Epithelial cell of proximal tubule (primary cell): ENCODE measurements at regions not wholly inside any gene's neighbourhood (a gene's known extent, or its start where the extent isn't known, plus 50 kb on each side); places are given as distances from the start of the nearest gene placed in this dataset.
A peak's percentile ranks its signal among the peaks of the same experiment; 100 is the strongest.

Experiments
- DNase-seq: peaks from one replicate; pipeline ENCODE4 v3.0.0-alpha.2; 2011; ENCODE audit warnings: low read depth
- H3K4me3 ChIP-seq: 2 replicates; pipeline ENCODE4 v1.5.1; 2011; ENCODE audit warnings: low read depth, mild to moderate bottlenecking, low read length
- TF ChIP-seq, protein P1 (sequence below): conservative IDR thresholded peaks from 2 replicates; pipeline ENCODE4 v1.5.1; 2012; ENCODE audit warnings: low read depth, mild to moderate bottlenecking, low read length

DNA sequence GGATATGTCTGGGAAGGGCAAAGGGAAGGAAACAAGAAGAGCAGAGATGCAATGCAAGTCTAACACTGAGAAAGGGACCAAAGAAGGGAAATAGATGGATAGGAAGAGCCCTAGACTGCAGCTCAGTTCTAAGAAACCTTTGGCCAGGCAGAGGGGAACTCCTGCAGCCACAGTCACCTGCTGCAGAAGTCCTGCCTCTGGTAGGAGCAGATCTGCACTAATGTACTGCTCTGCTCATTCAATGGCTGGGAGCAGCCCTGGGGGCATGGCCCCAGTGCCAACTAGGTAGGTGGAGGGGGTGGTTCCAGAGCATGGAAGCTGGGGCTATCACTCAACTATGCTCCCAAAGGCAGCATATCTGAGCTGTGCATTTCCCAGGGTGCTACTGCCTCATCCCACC, 388.9 kb downstream of the PCNX1 start:
- TF ChIP-seq, protein P1, sequence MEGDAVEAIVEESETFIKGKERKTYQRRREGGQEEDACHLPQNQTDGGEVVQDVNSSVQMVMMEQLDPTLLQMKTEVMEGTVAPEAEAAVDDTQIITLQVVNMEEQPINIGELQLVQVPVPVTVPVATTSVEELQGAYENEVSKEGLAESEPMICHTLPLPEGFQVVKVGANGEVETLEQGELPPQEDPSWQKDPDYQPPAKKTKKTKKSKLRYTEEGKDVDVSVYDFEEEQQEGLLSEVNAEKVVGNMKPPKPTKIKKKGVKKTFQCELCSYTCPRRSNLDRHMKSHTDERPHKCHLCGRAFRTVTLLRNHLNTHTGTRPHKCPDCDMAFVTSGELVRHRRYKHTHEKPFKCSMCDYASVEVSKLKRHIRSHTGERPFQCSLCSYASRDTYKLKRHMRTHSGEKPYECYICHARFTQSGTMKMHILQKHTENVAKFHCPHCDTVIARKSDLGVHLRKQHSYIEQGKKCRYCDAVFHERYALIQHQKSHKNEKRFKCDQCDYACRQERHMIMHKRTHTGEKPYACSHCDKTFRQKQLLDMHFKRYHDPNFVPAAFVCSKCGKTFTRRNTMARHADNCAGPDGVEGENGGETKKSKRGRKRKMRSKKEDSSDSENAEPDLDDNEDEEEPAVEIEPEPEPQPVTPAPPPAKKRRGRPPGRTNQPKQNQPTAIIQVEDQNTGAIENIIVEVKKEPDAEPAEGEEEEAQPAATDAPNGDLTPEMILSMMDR: no peak
- no peak for DNase-seq
- no peak overlapping the region for H3K4me3 ChIP-seq

DNA sequence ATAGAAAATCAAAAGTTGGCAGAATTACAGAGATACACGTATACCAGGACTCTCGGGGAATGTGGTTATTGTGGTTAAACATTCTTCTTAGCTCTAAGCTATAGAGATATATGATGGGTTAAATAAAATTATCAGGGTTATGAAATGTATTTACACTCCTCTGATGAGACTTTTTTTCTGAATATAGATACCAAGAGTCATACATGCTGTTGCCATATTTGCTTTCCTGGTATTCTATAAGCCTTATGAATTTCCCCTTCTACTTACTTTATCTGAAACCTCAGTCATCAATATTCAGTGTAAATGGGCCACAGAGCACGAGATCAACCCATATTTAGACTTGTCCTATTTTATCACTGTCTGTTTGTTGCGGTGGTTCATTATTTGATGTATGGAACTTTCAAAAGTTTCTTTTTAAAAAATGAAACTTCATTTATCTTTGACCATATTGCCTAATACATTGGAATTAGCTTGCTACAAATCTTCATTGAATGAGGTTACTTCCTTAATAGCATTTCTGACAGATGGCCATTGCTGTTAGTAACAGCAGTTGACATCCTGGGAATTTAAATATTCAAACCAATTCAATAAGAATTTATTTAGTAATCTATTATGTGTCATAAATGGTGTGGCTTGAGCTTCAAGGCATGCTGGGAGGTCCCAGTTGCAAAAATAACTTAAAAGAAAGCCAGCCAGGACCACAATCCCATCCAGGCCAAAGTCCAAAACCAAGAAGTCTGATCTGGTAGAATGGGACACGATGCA, 393.5 kb downstream of the PCNX1 start:
- DNase-seq: no peak
- TF ChIP-seq, protein P1: no peak

DNA sequence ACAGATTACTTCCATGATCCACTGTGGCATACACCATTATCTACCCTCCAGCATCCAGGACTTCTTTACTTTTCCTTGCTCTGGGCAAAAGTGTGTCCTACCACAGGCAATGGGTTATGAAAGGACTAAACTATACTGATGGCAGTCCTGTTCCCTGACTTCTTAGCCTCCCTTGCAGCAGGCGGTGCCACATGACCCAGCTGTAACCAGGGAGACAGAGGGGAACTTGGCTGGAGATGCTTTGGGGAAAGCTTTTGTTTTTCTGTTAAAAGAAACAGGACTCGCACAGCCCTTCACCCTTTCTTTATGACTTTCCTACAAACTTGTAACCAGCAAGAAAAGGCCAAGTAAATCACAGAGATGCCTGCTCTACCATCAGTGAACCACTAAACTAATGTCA, 394.4 kb downstream of the PCNX1 start:
- no peak overlapping the region for H3K4me3 ChIP-seq
- TF ChIP-seq, protein P1: no peak
- no peak for DNase-seq

More for the DNA sequence above, 393.5 kb downstream of the PCNX1 start:
- H3K4me3 ChIP-seq: no peak overlapping the region

DNA sequence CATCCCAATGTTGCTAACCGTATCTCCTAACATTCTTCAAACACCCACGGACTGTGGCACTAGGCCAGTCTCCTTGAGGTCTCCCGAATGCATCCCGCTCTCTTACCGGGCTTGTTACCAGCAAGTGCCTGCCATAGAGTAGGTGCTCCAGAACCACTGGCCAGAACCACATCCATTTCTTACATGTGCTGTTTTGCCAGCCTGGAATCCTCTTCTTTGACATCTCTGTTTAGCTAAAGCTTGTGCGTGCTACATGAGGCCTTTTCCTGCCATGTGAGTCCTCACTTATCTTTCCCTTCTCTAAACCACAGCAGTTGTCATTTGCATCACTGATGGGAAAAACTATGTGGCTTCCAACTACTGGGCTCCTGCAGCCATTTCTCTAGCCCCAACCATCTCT, 397.4 kb downstream of the PCNX1 start:
- H3K4me3 ChIP-seq: no peak overlapping the region
- DNase-seq: no peak
- TF ChIP-seq, protein P1: no peak

DNA sequence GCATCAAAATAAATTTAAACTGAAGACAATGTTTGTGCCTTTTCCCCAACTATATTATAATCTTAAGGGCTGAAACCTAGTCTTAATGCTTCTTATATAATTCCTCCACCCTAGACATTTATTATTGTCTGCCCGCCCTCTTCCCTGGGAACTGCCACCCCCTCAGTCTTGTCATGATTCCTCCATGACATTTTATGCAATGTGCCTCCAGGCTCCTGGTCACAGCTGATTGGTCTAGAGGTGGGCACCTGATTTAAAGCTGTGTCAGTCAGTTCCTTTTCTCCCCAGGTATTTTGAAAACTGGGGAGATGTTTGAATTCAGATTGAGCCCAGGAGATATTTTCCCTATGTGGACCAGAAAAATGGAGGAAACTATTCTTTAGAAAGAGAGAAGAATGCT, 401.4 kb downstream of the PCNX1 start:
- DNase-seq: no peak
- H3K4me3 ChIP-seq: no peak overlapping the region
- TF ChIP-seq, protein P1: no peak

DNA sequence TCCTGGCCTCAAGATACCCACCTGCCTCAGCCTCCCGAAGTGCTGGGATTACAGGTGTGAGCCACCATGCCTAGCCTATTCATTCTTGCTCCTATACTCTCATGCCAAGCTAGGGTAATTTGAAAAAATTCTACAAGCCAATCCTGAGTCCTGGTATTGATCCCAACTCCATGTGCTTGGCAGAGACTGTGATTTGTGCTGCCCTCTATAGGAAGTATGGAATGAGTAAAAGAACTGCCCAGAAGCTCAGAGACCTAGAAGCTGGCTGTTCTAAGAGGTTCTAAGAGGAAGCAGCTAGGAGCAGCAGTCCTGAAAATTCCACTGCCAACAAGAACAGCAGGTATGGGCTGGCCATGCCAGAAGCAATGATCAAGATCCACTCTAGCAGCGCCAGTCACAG, 402.5 kb downstream of the PCNX1 start:
- TF ChIP-seq, protein P1: peak; percentile 41
- H3K4me3 ChIP-seq: no peak overlapping the region
- DNase-seq: no peak

DNA sequence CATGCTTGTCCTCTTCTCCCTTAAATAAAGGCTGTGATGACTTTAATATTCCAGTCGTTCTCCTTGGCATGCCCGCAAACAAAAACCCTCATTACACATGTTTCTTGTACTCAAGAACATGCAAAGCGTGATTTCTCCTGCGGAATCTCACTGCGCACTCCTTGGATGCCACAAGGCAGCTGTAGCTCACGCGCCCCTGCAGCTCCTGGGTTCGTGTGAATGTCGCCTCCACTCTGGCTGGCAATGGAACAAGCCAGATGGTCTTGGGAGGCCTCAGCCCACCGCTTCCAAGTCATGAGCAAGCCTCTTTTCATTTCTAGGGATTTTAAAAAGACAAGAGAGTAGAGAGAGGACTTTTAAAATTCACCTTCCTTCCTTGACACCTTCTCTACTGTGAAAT, 403.8 kb downstream of the PCNX1 start:
- no peak overlapping the region for H3K4me3 ChIP-seq
- TF ChIP-seq, protein P1: no peak
- DNase-seq: no peak
